Stimulated activated CD4-positive, alpha-beta T cell treated with anti-CD3 and anti-CD28 coated beads, Interleukin-15, amount 100 ng/mL, for 24 hours (primary cell): ENCODE measurements at regions not wholly inside any gene's neighbourhood (a gene's known extent, or its start where the extent isn't known, plus 50 kb on each side); places are given as distances from the start of the nearest gene placed in this dataset.
"Not testable (repeated sequence)": the region's sequence is repeated elsewhere in the genome, so short reads cannot be mapped to it uniquely, and the experiment has no call there.

Source experiments
- DNase-seq: peaks from one replicate; pipeline ENCODE4 v3.0.0-alpha.2; 2020

DNA sequence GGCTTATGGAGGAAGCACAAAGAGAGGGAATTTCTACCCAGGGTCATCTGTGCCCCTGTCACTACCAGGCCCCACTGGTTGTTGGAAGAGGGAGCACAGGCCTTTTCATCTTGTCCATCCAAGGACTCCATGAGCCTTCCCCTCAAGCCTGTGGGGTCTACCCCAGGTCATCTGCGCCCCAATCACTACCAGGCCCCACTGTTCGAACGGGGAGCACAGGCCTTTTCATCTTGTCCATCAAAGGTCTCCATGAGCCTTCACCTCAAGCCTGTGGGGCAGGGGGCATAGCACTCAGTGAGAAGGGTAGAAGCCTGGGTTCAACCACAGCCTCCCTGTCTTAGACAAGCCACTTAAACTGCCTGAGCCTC is 101.5 kb upstream of the CDH5 start:
- DNase-seq: no peak

DNA sequence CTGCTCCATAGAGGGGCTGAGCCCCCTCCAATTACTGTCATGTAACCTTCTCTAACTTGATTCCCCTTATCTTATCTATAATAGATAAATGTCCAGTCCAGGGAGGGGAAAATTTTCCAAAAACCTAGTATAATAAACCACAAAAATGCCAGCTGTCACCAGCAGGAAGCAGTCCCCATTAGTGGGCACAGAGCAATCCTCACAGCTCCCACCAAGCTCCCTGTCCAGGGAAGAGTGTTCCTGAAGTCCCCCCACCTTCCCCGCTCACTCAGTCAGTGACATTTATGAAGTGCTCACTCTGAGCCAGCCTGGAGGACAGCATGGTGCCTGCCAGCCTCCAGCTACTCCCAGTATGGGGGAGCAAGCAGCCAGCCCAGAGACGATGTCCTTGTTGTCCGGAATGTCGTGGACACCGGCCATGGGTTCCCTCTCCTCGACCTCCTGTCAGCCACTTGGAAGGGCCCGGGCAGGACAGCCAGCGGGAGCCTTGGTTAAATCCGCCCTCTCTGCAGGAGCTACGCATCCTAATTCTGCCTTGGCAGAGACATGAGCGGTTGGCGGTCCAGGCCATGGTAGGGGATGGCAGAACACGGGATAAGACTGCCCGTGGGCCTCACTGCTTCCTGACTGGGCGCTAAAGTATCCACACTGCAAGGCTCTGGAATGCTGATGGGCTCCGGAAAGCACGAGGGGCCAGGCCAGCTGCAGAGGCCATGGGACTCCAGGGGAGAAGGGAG is 102.0 kb upstream of the CDH5 start:
- no peak for DNase-seq

DNA sequence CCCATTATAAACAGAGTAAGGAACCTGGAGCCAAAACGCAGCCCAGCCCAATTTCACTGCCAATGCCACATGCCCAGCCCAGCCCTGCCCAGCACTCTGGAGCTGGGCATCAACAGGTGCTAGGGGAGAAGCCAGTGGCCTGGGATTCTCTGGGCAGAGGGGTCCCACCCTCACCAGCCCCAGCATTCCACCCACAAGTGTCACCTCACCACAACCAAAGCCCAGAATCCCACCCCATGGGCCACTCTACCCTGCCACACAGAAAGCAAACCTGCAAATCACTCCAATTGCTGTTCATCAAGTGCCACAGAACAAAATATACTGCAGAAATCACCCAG is 102.5 kb upstream of the CDH5 start:
- DNase-seq: no peak

DNA sequence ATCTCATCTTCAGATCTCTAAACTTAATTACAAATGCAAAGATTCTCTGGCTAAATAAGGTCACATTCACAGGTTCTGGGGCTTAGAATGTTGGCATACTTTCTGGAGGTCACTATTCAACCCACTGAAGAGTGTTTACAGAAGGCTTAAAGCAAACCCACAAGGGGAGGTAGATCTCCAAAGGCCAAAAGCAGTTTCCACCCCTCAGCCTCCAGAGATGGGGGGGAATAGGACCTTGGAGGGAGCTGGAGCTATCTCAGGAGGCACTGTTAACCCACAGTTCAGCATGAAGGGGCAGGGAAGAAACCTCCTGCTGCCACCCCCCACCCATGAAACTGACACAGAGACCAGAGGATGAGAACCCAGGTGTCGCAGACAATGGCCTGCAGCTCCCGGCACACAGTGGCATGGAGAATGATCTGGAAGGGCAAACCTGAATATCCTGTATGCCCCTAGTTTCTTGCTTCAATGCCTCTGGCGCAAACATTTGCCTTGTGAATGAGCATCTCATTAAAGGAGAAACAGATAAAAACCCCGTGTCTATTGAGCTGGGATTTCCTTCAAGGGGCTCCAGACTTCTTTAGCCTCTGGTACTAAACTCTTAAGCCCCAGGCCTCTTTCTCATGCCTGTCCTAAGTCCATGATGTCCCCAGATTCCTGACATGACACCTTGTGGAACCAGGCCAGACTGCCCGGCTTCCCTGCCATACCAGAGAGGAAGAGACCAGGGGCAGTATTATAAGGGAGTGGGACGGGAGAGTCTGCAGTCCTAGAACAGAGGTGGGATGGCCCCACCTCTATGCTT is 103.1 kb upstream of the CDH5 start:
- DNase-seq: no peak

DNA sequence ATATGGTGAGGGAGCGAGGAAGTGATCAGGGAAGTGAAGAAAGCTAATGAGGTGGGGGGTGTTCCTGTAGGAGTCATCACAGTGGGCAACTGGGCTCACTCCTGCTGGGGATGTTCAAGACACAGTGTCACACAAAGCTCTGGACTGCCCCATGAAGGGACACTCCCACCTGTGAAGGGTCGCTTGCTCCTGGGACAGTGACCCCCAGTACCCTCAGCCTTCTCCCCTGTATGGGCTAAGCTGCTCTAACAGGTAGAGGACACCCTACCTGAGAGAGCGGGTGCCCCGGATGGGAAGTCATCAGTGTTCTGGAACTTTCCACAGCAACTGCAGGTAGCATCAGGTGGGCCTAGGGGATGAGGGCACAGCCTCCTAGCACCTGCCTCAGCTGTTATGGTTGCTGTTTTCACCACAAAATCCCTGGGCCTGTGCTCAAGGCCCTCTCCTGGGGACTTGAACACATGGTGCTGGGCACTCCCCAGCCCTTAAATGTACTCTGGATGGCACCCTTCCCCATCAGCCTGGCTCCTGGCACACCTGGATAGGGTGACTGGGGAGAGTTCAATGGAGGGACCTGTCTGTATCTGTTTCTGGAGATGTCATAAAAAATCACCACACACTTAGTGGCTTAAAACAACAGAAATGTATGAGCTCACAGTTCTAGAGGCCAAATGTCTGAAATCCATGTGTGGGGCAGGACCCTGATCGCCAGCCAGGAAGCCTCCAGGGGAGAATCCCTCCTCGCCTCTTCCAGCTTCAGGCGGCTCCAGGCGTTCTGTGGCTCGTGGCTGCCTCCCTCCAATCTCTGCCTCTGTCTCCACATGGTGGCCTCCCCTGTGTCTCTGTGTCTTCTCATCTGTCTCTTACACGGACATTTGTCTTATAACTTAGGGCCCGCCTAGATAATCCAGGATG is 104.0 kb upstream of the CDH5 start:
- no peak for DNase-seq

DNA sequence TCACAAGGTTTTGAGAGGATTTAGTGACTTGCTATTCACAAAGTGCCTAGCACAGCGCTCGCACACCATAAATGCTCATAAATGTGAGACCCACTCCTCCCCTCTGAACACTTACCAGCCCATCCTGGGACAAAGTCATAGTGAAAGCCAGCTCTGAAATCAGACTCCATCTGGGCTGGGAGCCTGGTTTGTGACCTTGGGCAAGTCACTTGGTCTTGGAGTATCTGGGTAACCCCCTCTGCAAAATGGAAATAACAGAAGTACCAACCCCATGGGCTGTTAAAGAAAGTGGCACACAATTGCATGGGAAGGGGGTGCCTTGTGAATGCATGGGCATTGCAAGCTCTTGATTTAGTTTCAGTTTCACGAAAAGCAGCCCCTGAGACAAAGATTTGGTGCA is 104.7 kb upstream of the CDH5 start:
- no peak for DNase-seq

DNA sequence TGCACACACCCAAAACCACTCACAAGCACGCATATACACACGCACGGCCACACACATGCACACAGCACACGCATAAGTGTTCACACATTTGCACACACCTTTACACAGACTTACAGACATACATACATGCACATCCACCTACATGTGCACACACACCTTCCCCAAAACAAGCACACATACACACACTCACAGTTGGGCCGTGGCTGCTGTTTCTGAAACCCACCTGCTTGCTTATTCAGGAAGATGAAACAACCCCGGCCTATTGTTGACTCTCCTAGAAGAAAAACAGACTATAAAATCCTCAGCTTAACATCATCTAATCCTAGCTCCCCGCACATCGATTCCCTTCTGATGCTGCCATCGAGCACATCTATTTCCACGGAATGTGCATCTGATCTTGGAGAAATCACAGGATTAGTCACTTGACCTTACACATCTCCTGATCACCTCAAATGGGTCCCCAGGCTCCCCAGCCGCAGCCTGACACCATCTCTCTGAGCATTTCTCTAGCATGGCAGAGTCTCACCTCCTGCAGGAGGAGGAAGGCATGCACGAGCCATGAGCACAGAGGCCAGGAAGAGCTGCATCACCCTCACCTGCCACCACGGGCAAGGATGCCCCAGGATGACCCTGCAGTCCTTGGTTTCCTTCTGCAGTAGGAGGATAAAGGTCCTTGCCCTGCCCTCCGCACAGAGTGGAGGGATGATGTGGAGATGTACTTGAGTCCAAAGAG is 105.8 kb upstream of the CDH5 start:
- DNase-seq: no peak

DNA sequence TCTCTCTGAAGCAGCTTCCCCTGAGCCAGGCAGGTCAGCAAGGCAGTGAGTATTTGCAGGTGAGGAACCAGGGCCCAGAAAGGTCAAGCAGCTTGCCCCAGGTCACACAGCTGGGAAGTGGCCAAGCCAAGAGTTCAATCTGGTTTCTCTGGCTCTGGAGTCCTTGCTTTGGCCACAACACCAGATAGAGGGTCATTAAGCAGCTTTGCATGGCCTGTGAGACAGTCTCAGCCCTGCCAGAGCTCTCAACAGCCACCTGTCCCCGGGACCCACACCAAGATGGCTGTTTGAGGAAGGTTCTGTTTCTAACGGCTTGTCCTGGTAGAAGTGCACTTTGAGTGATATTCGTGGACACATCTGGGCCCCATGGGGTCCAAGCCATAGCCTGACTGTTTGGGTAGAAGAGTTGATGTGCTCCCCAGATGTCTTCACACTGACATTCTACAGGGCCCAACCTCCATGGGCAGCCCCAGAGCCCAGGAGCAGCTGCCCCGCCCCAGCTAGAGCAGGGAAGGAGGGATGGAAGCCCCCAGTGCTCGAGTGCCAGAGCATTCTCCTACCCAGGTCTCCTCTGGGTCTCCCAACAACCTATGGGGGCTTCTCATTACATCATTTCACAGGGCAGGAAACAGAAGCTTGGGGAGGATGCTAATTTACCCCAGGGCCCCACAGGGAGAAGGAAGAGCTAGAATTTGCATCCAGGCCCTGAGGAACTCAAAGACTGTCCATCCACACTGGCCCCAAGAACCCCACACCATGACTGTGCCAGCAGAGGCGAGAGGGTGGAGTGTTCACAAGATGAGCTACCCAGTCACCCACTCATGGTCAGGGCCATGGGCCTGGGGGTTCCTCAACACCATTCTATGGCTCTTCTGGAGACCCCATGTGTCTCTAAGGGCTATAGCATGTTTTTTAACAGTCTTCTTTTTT is 107.3 kb upstream of the CDH5 start:
- DNase-seq: no peak

DNA sequence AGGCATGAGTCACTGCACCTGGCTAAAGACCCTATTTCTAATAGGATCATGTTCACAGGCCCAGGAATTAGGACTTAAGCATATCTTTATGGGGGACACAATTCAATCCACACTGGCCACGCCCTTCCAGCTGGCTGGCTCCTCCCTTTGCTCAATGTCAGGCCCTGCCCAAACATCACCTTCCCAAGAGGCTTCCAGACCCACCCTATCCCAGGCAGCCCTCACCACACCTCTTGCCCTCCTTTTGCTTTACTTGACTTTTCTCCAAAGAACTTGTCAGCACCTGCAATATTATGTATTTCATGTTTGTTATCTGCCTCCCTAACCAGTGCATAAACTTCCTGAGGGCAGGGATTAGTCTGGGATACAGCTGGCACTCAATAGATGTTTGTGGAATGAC is 109.6 kb upstream of the CDH5 start:
- no peak for DNase-seq

DNA sequence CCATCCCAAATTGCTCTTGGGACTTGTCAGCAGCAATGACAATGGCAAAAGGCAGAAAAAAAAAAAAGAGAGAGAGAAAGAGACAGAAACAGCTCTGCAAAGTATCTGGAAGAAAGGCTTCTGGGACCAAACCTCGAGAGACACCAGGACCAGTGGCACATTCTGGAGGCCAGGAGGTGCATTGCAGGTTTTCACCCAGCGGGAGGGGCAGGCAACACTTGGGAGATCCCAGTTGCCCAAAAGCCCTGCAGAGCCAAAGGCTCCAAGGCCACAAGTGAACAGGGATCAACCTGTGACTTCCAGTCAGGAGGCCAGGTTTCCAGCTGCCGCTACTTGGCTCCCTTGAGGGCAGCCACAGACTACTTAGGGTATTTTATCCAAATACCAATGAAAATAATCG is 110.8 kb upstream of the CDH5 start:
- DNase-seq: no peak

DNA sequence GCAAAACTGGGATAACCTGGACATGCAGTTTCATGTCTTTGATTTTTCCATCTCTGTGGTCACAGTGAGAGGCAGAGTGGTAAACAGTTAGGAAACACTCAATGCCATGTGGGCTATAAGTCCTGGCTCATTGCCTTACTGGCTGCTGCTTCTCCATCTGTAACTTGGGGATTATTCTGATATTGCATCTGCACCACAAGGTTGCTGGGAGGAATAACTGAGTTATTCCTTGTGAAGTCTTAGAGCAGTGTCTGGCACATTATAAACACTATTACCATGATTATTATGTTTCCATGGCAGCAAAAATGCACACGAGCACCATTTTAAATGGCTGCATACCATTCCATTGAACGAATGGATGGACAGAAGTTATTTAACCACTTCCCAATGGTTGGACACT is 111.7 kb upstream of the CDH5 start:
- DNase-seq: no peak

DNA sequence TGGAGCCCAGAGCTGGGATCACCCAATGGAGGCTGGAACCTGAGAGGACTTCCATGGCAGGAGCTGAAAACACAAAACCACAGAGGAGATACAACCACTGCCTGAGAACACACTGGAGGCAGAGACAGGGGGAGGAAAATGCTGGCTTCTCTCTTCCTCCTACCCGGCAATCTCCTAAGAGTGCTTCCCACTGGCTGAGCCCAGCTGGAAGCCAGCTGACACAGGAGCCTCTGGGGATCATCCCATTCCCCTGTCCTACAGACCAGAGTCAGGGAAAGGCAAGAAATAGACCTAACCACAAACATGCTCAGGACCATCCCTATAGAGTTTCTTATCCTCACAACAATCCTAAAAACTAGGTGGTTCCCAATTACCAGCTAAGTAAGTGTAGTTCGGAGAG is 112.4 kb upstream of the CDH5 start:
- DNase-seq: no peak

DNA sequence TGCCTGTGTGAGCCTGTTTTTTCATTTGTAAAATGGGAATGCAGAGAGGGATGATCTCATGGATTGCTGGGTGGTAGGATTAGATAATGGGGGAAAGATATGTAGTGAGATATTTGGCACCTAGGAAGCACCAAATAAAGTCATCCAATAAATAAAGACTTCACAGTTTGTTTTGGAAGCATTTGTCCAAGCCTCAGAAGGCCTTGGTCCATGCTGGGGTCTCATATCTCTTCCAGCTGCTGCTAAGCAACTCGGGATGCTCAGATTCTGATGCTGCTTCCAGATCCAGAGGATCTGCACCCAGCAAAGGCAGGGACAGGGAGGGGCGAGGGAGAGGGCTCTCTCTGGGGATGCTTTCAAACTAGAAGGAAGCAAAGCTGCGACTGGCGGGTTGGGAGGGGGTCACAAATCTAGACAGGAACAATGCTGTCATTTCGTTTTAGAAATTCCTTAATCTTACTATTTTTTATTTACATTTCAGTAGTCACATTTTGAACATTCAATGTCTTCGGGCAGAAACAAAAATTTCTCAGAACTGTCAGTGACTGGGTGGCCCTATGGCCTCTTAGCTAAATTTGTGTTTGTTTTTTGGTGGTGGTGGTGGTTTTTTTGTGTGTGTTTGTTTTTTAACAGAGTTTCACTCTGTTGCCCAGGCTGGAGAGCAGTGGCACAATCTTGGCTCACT is 114.9 kb upstream of the CDH5 start:
- no peak for DNase-seq

DNA sequence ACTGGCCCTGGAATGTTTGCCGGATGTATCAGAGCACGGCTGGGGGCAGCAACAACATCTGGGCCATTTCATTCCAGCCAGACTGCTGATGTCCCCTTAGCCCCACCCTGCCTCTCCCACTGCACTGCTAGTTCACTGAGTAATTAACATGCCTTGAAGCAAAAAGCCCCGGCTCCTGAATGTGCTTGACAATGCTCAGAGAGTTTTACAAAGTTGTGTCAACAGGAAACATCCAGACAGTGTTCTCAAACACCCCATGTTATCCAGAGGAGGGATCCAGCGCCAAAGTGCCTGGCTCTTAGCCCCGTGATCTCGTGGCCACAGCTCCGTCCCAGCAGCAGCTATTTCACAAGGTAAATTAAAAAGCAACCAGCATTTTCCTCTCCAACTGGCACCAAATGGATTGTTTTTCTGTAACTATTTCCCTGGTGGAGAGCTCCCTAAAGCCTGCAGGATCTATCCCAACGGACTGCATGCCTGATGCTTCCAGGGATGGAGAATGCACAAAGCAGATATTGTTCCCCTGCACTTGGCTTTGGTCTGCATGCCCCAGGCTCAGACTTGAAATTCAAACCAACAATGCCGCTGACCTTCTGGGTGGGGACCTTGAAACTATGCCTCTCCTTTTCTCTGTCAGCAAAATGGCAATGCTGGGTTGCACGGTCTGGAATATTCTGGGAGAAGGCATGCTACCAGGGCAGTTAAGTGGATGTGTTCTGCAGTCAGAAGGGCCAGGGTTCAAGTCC is 115.6 kb upstream of the CDH5 start:
- no peak for DNase-seq

DNA sequence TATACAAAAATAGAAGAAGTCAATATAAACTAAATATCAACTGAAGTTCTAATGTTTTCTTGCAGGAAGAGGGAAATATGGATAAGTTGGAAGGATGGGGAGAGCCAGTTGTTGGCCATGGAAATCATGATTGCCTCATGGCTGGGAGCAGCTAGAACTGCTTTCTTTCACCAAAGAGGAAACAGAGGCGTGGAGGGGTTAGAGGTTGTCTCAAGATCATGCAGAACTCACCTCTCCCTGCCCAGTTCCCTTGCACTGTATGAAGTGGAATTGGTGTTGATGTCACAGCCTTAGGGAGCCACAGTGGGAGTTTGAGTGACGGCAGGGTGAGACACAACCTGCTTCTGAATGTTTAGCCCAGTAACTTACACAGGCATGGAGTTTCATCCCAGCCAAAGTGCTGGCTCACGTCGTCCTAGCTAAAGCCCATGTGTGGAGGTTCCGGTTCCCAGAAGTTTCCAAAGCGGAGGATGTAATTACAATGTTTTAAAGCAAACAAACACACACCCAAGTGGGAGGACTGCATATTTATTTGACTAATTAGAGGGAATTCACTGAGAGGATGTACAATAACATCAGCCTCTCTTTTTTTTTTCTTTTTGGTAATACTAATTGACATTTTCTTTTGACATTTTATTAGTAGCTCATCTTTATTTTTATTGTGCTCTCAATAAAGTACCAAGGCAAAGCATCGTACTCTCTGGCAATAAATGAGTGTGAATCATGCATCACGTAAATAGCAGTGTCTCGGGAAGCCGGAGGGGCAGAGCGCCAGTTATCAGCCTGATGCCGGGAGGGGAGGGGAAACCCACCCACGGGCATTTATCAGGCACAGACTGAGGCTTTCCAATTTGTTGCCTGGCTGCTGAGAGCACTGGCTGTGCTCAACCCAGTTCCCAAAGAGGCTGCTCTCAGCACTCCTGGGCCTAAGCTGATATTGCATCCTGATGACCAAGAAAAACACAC is 118.7 kb upstream of the CDH5 start:
- DNase-seq: no peak

DNA sequence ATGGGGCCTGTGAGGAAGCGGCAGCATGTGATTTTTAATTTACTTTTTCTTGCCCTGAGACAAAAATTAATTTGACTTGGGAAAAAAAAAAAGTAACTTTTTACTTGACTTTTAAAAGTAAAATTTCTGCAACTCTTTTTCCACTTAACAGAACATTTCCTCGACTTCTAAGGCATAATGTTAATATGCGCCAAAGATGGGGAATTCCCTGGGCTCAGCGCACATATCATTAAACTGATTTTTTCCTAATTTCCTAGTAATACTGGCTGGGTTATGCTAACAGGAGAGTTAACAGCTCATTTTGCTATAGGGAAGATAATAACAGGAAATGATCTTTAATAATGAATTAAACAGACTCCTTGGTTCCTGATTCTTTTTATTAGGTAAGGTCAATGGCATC is 120.6 kb upstream of the CDH5 start:
- no peak for DNase-seq

DNA sequence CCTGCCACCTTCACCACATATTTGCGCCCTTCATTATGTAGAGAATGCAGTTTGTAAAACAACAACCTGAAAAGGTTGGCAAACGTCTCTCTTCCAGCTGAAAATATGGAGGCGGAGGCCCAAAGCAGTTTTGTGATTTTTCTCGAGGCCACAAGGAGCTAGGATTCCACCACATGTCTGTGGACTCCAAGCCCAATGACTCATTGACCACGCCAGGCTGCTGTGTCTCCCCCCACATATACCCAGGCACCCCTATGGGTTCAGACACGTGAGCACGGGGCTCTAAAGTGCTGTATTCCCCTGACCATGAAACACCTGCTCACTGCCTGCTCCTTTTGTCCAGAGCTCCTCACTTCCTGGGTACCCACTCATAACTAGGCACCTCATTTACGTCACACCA is 121.4 kb upstream of the CDH5 start:
- DNase-seq: no peak

DNA sequence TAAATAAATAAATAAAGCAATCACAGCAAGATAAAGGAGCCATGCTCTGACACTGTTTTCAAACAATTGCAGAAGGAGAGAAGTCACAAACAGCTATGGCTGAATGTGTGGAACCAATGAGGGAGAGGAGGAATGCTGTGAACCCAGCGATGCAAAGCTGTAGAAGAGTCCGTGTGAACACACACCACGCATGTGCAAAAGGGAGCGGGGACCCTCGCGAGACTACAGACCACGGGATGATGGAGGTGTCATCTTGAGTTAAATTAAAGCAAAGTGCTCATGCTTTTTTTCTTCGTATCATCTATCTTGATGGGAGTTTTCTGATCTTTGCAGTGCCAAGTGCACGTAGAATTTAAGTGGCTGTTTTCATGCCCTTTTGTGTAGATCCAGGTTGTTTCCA is 123.8 kb upstream of the CDH5 start:
- DNase-seq: no peak

DNA sequence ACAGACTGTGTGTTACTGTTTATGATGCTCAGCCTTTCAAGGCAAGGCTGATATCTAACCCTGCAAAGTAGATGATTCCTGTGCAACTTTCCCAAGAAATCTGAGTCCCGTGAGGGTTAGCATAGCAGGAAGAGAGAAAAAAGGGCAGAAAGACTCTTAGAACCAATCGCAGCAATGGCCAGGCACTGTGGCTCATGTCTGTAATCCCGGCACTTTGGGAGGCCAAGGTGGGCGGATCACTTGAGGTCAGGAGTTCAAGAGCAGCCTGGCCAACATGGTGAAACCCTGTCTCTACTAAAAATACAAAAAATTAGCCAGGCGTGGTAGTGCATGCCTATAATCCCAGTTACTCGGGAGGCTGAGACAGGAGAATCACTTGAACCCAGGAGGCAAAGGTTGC is 124.3 kb upstream of the CDH5 start:
- DNase-seq: not testable (repeated sequence)
